Cardiac fibroblast (primary cell): ENCODE measurements at regions not wholly inside any gene's neighbourhood (a gene's known extent, or its start where the extent isn't known, plus 50 kb on each side); places are given as distances from the start of the nearest gene placed in this dataset.

Source experiments
- DNase-seq, 2 donors: peaks; one replicate each; pipeline versions ENCODE4 v3.0.0 to v3.0.0-alpha.2; 2010; ENCODE audit warnings: low read depth in 2 of 2
- H3K4me3 ChIP-seq, 2 donors: replicated peaks in 1 of 2; 1 replicate in 1 of 2; 2 replicates in 1 of 2; pipeline ENCODE4 v1.5.1; 2011; ENCODE audit warnings: low read depth in 2 of 2, low read length in 2 of 2, mild to moderate bottlenecking in 2 of 2, moderate library complexity in 1 of 2
- TF ChIP-seq, protein P1 (sequence below): IDR thresholded peaks from one replicate; pipeline ENCODE4 v1.5.1; 2011; ENCODE audit warnings: low read depth, mild to moderate bottlenecking, low read length, inconsistent platforms

DNA sequence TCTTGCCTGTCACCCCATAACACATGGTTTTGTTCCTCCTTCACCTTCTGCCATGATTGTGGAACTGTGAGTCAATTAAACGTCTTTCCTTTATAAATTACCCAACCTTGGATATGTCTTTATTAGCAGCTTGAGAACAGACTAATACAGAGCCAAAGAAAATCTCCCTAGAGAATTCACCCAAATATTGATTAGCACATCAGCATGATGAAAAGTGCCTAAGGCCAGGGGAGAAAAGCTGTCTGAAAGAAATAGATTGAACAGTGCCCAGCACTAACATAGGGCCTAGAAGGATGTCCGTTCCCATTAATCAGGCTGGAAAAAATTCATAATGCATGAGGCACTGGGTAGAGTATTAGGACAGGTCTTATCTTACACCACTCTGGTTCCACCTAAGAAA is 111.9 kb upstream of the CALN1 start:
- no peak for DNase-seq
- H3K4me3 ChIP-seq = no peak overlapping the region
- TF ChIP-seq, protein P1, sequence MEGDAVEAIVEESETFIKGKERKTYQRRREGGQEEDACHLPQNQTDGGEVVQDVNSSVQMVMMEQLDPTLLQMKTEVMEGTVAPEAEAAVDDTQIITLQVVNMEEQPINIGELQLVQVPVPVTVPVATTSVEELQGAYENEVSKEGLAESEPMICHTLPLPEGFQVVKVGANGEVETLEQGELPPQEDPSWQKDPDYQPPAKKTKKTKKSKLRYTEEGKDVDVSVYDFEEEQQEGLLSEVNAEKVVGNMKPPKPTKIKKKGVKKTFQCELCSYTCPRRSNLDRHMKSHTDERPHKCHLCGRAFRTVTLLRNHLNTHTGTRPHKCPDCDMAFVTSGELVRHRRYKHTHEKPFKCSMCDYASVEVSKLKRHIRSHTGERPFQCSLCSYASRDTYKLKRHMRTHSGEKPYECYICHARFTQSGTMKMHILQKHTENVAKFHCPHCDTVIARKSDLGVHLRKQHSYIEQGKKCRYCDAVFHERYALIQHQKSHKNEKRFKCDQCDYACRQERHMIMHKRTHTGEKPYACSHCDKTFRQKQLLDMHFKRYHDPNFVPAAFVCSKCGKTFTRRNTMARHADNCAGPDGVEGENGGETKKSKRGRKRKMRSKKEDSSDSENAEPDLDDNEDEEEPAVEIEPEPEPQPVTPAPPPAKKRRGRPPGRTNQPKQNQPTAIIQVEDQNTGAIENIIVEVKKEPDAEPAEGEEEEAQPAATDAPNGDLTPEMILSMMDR = no peak

DNA sequence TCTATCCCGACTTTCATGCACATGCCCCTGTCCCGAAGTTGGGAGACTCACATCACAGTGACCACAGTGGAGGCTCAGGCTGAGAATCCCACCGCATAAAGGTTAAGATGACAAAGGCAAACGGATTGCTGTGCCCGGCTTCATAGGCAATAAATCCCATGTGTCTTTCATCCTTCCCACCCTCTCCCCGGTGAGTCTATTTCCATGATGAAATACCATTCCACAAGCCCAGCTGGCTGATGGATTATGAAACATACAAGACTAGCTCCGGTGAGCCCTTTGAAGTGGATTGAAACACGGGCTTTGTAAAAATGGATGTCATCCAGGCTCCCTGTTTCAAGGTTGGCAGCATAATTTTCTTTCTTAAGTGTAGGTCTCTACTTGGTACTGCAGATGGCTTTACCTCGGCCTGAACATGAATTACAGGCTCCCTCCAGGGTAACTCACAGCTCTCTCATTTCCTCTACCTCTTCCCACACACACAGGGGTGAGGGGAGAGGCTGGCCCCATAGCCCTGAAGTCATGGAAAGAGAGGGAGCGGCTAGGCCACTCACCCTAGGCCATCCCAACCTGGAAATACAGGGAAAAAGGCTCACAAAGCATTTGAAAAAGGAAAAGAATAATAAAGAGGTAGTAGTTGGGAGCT is 92.0 kb upstream of the CALN1 start:
- H3K4me3 ChIP-seq = no peak overlapping the region
- no peak for DNase-seq
- TF ChIP-seq, protein P1 = no peak

DNA sequence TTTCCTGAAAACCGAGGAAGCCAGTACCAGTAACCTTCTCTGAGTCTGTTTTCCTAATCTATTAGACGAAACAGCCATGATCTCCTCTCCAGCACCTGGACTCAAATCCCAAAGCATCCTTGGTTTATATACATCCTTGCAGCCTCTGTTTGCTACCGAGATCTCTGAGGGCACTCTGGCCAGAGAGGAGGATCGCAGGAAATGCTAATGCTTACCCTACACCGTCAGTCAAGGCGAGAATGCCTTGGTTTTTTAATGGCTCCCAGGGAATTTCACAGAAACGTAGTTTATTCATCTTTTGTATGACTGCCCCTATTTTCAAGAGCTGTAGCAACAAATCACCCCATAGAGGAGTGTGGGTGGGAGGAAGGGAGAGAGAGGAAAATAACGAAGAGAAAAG is 91.5 kb upstream of the CALN1 start:
- H3K4me3 ChIP-seq = no peak overlapping the region
- TF ChIP-seq, protein P1 = no peak
- no peak for DNase-seq

DNA sequence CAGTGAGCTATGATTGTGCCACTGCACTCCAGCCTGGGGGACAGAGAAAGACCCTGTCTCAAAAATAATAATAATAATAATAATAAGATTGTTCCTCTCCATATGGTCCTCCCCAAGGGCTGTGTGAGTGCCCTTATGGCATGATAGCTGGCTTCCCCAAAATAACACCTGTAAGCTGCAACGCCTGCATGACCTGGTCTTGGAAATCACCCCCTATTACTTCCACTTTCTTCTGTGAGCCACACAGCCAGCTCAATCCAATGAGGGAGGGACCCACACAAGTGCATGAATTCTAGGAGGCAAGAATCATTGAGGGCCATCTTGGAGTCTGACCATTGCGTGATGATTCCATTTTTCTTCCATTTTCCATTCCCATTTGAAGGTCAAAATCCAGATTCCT is 82.7 kb upstream of the CALN1 start:
- no peak overlapping the region for H3K4me3 ChIP-seq
- TF ChIP-seq, protein P1 = no peak
- no peak for DNase-seq

DNA sequence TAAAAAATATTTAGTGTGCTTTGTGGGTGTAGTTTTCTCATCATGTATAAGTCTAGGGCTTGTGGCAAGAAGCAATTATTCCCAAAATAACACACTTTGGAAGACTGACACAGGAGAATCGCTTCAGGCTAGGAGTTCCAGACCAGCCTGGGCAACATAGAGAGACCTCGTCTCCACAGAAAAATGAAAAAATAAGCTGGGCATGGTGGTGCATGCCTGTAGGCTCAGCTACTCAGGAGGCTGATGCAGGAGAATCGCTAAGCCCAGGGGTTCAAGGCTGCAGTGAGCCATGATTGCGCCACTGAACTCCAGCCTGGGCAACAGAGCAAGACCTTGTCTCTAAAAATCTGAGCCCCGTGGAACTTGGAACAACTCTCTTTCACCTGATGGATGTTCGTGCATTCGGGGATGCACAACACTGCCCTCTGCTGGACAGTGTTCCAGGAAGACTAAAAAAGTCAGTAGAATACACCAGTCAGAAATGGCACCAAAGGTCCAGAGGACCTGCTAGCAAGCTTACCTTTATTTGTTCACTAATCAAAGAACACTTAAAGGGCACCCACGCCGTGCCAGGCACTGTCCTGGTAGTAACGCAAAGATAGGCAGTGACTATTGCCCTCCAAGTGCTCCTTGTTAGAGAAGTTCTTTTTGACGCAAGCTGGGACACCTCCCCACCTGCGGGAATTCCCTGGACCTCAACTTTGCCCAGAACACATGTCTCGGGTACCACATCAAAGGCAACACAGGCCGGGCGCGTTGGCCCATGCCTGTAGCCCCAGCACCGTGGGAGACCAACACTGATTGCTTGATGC is 81.9 kb upstream of the CALN1 start:
- peak; percentile 48 to 54 for DNase-seq
- TF ChIP-seq, protein P1 = peak; percentile 57
- H3K4me3 ChIP-seq = no peak overlapping the region

DNA sequence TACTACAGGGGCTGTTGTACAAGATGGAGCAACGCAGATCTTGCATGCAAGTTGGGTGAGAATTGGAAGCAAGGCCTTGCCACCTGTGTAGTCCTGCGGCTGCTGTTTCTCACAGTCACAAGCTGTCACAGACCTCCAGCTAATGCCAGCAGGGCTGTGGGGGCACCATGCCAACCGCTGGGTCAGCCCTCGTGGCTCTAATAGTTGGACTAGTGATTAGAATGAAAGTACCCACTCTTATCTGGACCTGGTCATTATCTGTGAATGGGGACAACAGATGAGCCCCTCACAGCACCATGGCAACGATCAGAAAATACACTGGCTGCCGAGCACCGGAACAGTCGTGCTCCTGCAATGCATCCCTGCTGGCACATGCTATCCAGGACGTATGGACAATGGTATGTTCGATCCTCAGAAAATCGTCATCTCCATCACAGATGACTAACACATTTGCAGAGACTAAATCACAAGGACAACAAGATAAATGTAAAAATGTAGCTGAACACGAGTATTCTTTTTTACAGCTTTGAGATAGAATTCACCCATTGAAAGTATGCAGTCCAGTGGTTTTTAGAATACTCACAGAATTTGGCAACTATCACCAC is 80.4 kb upstream of the CALN1 start:
- H3K4me3 ChIP-seq = no peak overlapping the region
- TF ChIP-seq, protein P1 = no peak
- DNase-seq = no peak
